HCT116 (cell line): ENCODE measurements at regions not wholly inside any gene's neighbourhood (a gene's known extent, or its start where the extent isn't known, plus 50 kb on each side); places are given as distances from the start of the nearest gene placed in this dataset.

Source experiments
- ATAC-seq: fragments of 200-7000 bp; cut with Tn5 transposase; 2 replicates; pipeline ENCODE4 v1.9.1; 2020; ENCODE audit warnings: mild to moderate bottlenecking, moderate library complexity
- BruUV-seq: library from RNA; stranded (reverse); fragments of 400-500 nt; replicated peaks from 2 replicates; lab custom pipeline; 2021; lab: Mats Ljungman, UMichigan
- CTCF ChIA-PET: fragments of 300-600 bp; sonication (Branson Sonifier 250); formaldehyde crosslinking; loops from one replicate; lab custom pipeline; 2021; ENCODE audit warnings: antibody characterized with exemption; lab: Charles Lee
- POLR2A ChIA-PET: fragments of 300-600, 350-600 bp; sonication (Branson Sonifier 250); formaldehyde crosslinking; loops from one replicate; lab custom pipeline; 2021; ENCODE audit warnings: antibody characterized with exemption; lab: Charles Lee
- RAD21 ChIA-PET, 2 experiments: fragments of 300-600 bp; sonication (Branson Sonifier 250); formaldehyde crosslinking; loops; one replicate each; lab custom pipeline; 2023; ENCODE audit warnings: low total read pairs in 2 of 2; ENCODE audit not compliant: uncharacterized antibody in 2 of 2, unreplicated experiment in 2 of 2, low non-redundant PET in 1 of 2; lab: Charles Lee
- DNase-seq: peaks from one replicate; pipeline ENCODE4 v3.0.0-alpha.2; 2010; ENCODE audit warnings: low read depth, low spot score
- H2AFZ ChIP-seq: fragments of 200-600 bp; shearing (Covaris generic), sonication (generic); 2 replicates; pipeline ENCODE4 v1.6.1; 2017; ENCODE audit warnings: low read depth, mixed run types, mixed read lengths, antibody characterized with exemption, low read length; ENCODE audit not compliant: poor library complexity, severe bottlenecking
- H3K27ac ChIP-seq: 2 replicates; pipeline ENCODE4 v1.5.1; 2012; ENCODE audit warnings: low read depth, low read length
- H3K27me3 ChIP-seq: fragments of 200-600 bp; sonication (generic); 2 replicates; pipeline ENCODE4 v1.6.1; 2016; ENCODE audit warnings: mixed run types, low read length, mixed read lengths; ENCODE audit not compliant: insufficient read depth
- H3K36me3 ChIP-seq, 2 experiments: fragments of 200-500 bp in 1 of 2; fragments of 200-600 bp in 1 of 2; sonication (Bioruptor generic) in 1 of 2; sonication (generic) in 1 of 2; 2 replicates each; pipeline versions ENCODE4 v1.5.1 to v1.6.1; 2014 to 2016; ENCODE audit warnings: low read length in 2 of 2, inconsistent platforms in 1 of 2, mixed read lengths in 1 of 2, mixed run types in 1 of 2; ENCODE audit not compliant: insufficient read depth in 2 of 2, control insufficient read depth in 1 of 2
- H3K4me1 ChIP-seq, 2 experiments: fragments of 200-600 bp in 1 of 2; sonication (generic) in 1 of 2; 2 replicates each; pipeline versions ENCODE4 v1.5.1 to v1.6.1; 2012 to 2017; ENCODE audit warnings: low read length in 2 of 2, inconsistent platforms in 1 of 2, mild to moderate bottlenecking in 1 of 2, mixed read lengths in 1 of 2, mixed run types in 1 of 2, moderate library complexity in 1 of 2; ENCODE audit not compliant: insufficient read depth in 2 of 2, control insufficient read depth in 1 of 2
- H3K4me2 ChIP-seq: fragments of 200-600 bp; sonication (generic); 2 replicates; pipeline ENCODE4 v1.6.1; 2017; ENCODE audit warnings: mixed run types, low read length, mixed read lengths
- H3K4me3 ChIP-seq, 2 experiments: fragments of 200-600 bp in 1 of 2; sonication (generic) in 1 of 2; replicated peaks in 1 of 2; 2 replicates each; pipeline ENCODE4 v1.5.1; 2011 to 2016; ENCODE audit warnings: low read length in 2 of 2, control low read depth in 1 of 2, low read depth in 1 of 2, mild to moderate bottlenecking in 1 of 2, mixed read lengths in 1 of 2, mixed run types in 1 of 2
- H3K79me2 ChIP-seq: fragments of 200-600 bp; sonication (generic); 2 replicates; pipeline ENCODE4 v1.6.1; 2017; ENCODE audit warnings: mild to moderate bottlenecking, mixed run types, low read length, moderate library complexity, mixed read lengths; ENCODE audit not compliant: insufficient read depth
- H3K9ac ChIP-seq: fragments of 200-600 bp; sonication (generic); 2 replicates; pipeline ENCODE4 v1.6.1; 2016; ENCODE audit warnings: low read length, mixed read lengths
- H3K9me2 ChIP-seq: fragments of 200-600 bp; sonication (generic), shearing (Covaris generic); 2 replicates; pipeline ENCODE4 v1.6.1; 2017; ENCODE audit warnings: mixed run types, mild to moderate bottlenecking, moderate library complexity; ENCODE audit not compliant: insufficient read depth
- H3K9me3 ChIP-seq, 2 experiments: fragments of 200-500 bp in 1 of 2; fragments of 200-600 bp in 1 of 2; sonication (Bioruptor generic) in 1 of 2; sonication (generic) in 1 of 2; 2 replicates each; pipeline ENCODE4 v1.6.1; 2014 to 2017; ENCODE audit warnings: low read length in 2 of 2, mixed read lengths in 2 of 2, inconsistent platforms in 1 of 2, low read depth in 1 of 2, mild to moderate bottlenecking in 1 of 2, mixed run types in 1 of 2, moderate library complexity in 1 of 2; ENCODE audit not compliant: control insufficient read depth in 1 of 2, insufficient read depth in 1 of 2
- H4K20me1 ChIP-seq: fragments of 200-600 bp; sonication (generic), shearing (Covaris generic); 2 replicates; pipeline ENCODE4 v1.6.1; 2017; ENCODE audit warnings: mixed run types, mild to moderate bottlenecking, moderate library complexity; ENCODE audit not compliant: insufficient read depth
- CBX3 ChIP-seq: IDR thresholded peaks from 2 replicates; pipeline ENCODE4 v1.6.1; 2012; ENCODE audit warnings: low read depth
- CEBPB ChIP-seq: IDR thresholded peaks from 2 replicates; pipeline ENCODE4 v1.6.1; 2012; ENCODE audit warnings: low read depth
- ELF1 ChIP-seq: IDR thresholded peaks from 2 replicates; pipeline ENCODE4 v1.6.1; 2012; ENCODE audit warnings: low read depth, borderline replicate concordance
- FOSL1 ChIP-seq: IDR thresholded peaks from 2 replicates; pipeline ENCODE4 v1.6.1; 2012; ENCODE audit warnings: low read depth
- SIN3A ChIP-seq: IDR thresholded peaks from 2 replicates; pipeline ENCODE4 v1.6.1; 2012; ENCODE audit warnings: low read depth
- SP1 ChIP-seq: IDR thresholded peaks from 2 replicates; pipeline ENCODE4 v1.6.1; 2012; ENCODE audit warnings: low read depth
- YY1 ChIP-seq: IDR thresholded peaks from 2 replicates; pipeline ENCODE4 v1.6.1; 2011; ENCODE audit warnings: low read length, low read depth, moderate library complexity, mild to moderate bottlenecking; ENCODE audit not compliant: insufficient replicate concordance; ENCODE audit errors: extremely low read depth
- ZFX ChIP-seq: fragments of 450-650 bp; IDR thresholded peaks from 2 replicates; pipeline ENCODE4 v1.6.1; 2017
- ZNF274 ChIP-seq: fragments of 200-500 bp; sonication (Bioruptor generic); IDR thresholded peaks from 2 replicates; pipeline ENCODE4 v1.6.1; 2014; ENCODE audit warnings: mild to moderate bottlenecking, low read depth, low read length, inconsistent platforms
- intact Hi-C: fragments of 100-400 bp; cut with micrococcal nuclease; formaldehyde crosslinking; loops from 2 replicates; pipeline ENCODE4 v1.10.0; 2022
- TF ChIP-seq, protein P1 (sequence below): IDR thresholded peaks from 2 replicates; pipeline ENCODE4 v1.6.1; 2012
- TF ChIP-seq, protein P2 (sequence below): IDR thresholded peaks from 2 replicates; pipeline ENCODE4 v1.6.1; 2012; ENCODE audit warnings: low read depth
- TF ChIP-seq, protein P3 (sequence below): IDR thresholded peaks from 2 replicates; pipeline ENCODE4 v1.6.1; 2012

DNA sequence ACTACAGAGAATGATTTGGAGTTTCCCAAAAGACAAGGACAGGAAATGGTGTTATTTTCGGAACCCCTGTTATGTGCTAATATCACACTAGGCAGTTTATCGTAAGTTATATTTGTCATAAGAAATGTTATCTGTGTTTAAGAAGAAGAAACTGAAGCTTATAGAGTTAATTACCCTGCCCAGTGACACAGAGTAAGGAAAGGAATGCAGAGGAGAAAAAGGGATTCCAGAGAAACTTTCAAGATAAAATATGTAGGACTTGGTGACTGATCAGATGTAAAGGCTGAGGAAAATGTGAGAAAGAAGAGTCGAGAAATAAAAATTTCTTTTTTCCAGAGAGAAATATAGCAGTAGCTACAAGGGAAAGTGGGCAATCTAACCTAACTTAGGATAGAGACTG lies 63.5 kb upstream of the ZNF746 start:
- CTCF ChIA-PET, result no interaction called here
- peaks cover 18% of the 10 kb centered on the region for H3K79me2 ChIP-seq
- H3K4me3 ChIP-seq, result no peak overlapping the region
- no peak overlapping the region for H3K9ac ChIP-seq
- POLR2A ChIA-PET, result no interaction called here
- no peak for TF ChIP-seq ZFX
- no peak for TF ChIP-seq ZNF274
- no peak for TF ChIP-seq FOSL1
- TF ChIP-seq, protein P1, sequence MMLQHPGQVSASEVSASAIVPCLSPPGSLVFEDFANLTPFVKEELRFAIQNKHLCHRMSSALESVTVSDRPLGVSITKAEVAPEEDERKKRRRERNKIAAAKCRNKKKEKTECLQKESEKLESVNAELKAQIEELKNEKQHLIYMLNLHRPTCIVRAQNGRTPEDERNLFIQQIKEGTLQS, result no peak
- TF ChIP-seq SIN3A, result no peak
- TF ChIP-seq, all 23 proteins: peak for 0
- H3K27ac ChIP-seq, result no peak overlapping the region
- ATAC-seq (no peak), DNase-seq (no peak)
- no TSS peak for BruUV-seq
- no peaks in the 10 kb centered on the region for H3K9me2 ChIP-seq
- RAD21 ChIA-PET, result no interaction called here
- H3K4me2 ChIP-seq, result no peak overlapping the region
- intact Hi-C loops, result no loop called here
- no peaks in the 10 kb centered on the region for H3K9me3 ChIP-seq
- no peaks in the 10 kb centered on the region for H3K27me3 ChIP-seq
- H3K4me1 ChIP-seq, result peaks cover 2 to 29% of the 10 kb centered on the region in 2 experiments; a peak in 3 of 4 replicates
- H3K36me3 ChIP-seq, result no peaks in the 10 kb centered on the region
- no peaks in the 10 kb centered on the region for H4K20me1 ChIP-seq
- H2AFZ ChIP-seq, result no peak overlapping the region

DNA sequence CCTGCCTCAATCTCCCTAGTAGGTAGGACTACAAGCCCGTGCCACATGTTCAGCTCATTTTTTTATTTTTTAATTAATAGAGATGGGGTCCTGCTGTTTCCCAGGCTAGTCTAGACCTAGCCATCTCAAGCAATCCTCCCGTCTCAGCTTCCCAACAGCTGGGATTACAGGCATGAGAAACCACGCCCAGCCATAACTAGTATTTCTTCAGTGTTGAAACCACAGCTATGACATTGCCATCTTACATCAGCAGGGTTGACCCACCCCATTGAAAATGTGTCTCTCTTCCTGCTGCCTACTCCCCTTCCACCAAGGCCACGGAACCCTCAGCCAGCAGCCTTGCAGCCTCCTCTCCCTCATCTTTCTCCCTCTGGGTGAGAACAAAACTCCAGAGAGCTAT lies 62.1 kb upstream of the ZNF746 start:
- H3K9me2 ChIP-seq, result no peaks in the 10 kb centered on the region
- H4K20me1 ChIP-seq, result no peaks in the 10 kb centered on the region
- H3K36me3 ChIP-seq, result no peaks in the 10 kb centered on the region
- H2AFZ ChIP-seq, result no peak overlapping the region
- ChIA-PET POLR2A (no interaction called here), RAD21 (no interaction called here), CTCF (no interaction called here)
- peak; percentile 60 for TF ChIP-seq CEBPB
- no peak for TF ChIP-seq YY1
- TF ChIP-seq ELF1, result no peak
- TF ChIP-seq ZFX, result no peak
- TF ChIP-seq CBX3, result no peak
- TF ChIP-seq, protein P2, sequence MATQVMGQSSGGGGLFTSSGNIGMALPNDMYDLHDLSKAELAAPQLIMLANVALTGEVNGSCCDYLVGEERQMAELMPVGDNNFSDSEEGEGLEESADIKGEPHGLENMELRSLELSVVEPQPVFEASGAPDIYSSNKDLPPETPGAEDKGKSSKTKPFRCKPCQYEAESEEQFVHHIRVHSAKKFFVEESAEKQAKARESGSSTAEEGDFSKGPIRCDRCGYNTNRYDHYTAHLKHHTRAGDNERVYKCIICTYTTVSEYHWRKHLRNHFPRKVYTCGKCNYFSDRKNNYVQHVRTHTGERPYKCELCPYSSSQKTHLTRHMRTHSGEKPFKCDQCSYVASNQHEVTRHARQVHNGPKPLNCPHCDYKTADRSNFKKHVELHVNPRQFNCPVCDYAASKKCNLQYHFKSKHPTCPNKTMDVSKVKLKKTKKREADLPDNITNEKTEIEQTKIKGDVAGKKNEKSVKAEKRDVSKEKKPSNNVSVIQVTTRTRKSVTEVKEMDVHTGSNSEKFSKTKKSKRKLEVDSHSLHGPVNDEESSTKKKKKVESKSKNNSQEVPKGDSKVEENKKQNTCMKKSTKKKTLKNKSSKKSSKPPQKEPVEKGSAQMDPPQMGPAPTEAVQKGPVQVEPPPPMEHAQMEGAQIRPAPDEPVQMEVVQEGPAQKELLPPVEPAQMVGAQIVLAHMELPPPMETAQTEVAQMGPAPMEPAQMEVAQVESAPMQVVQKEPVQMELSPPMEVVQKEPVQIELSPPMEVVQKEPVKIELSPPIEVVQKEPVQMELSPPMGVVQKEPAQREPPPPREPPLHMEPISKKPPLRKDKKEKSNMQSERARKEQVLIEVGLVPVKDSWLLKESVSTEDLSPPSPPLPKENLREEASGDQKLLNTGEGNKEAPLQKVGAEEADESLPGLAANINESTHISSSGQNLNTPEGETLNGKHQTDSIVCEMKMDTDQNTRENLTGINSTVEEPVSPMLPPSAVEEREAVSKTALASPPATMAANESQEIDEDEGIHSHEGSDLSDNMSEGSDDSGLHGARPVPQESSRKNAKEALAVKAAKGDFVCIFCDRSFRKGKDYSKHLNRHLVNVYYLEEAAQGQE, result no peak
- TF ChIP-seq, protein P3, sequence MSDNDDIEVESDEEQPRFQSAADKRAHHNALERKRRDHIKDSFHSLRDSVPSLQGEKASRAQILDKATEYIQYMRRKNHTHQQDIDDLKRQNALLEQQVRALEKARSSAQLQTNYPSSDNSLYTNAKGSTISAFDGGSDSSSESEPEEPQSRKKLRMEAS, result no peak
- TF ChIP-seq SP1, result 0 out of 2 replicates have a peak, but pooled peaks have one; percentile 13
- no peak overlapping the region for H3K27ac ChIP-seq
- intact Hi-C loops, result no loop called here
- H3K9me3 ChIP-seq, result no peaks in the 10 kb centered on the region
- no TSS peak for BruUV-seq
- peaks cover 2 to 29% of the 10 kb centered on the region in 2 experiments; a peak in 3 of 4 replicates for H3K4me1 ChIP-seq
- ATAC-seq (no peak), DNase-seq (no peak)
- no peaks in the 10 kb centered on the region for H3K27me3 ChIP-seq
- H3K4me3 ChIP-seq, result no peak overlapping the region
- peaks cover 18% of the 10 kb centered on the region for H3K79me2 ChIP-seq
- no peak overlapping the region for H3K4me2 ChIP-seq
- H3K9ac ChIP-seq, result no peak overlapping the region
